ENCODE measurements at regions not wholly inside any gene's neighbourhood (a gene's known extent, or its start where the extent isn't known, plus 50 kb on each side); places are given as distances from the start of the nearest gene placed in this dataset.

GRCh38 chr4:186787536-186787935 lies 63.9 kb upstream of the FAT1 start:
- no peaks in the 10 kb centered on the region for H3K9me3 ChIP-seq
- H3K4me3 ChIP-seq = no peak overlapping the region
- no peak overlapping the region for H3K27ac ChIP-seq
- no peak for ATAC-seq (ENCODE audit: insufficient number of reproducible peaks, low FRiP score, low read depth)
- no peaks in the 10 kb centered on the region for H3K27me3 ChIP-seq (replicated peaks; ENCODE audit: insufficient read depth)
- DNase-seq (ENCODE audit: low spot score) = no peak
- H3K4me1 ChIP-seq (ENCODE audit: control insufficient read depth in 1 of 2, low read depth in 2 of 2) = peaks cover 0 to 5% of the 10 kb centered on the region in 2 donors
- no peaks in the 10 kb centered on the region for H3K36me3 ChIP-seq
- no peak for TF ChIP-seq CTCF (IDR thresholded peaks at IDR 0.05)

GRCh38 chr4:186789651-186790050 lies 66.0 kb upstream of the FAT1 start:
- ATAC-seq (ENCODE audit: insufficient number of reproducible peaks, low FRiP score, low read depth) (no peak), DNase-seq (ENCODE audit: low spot score) (no peak)
- peaks cover 0 to 5% of the 10 kb centered on the region in 2 donors for H3K4me1 ChIP-seq (ENCODE audit: control insufficient read depth in 1 of 2, low read depth in 2 of 2)
- H3K36me3 ChIP-seq = no peaks in the 10 kb centered on the region
- no peaks in the 10 kb centered on the region for H3K9me3 ChIP-seq
- no peaks in the 10 kb centered on the region for H3K27me3 ChIP-seq (replicated peaks; ENCODE audit: insufficient read depth)
- no peak for TF ChIP-seq CTCF (IDR thresholded peaks at IDR 0.05)
- no peak overlapping the region for H3K4me3 ChIP-seq
- no peak overlapping the region for H3K27ac ChIP-seq

- Histone ChIP-seq H3K4me1 (ENCODE audit: control insufficient read depth in 1 of 2, low read depth in 2 of 2) (peaks cover 0 to 5% of the 10 kb centered on the region in 2 donors), H3K36me3 (no peaks in the 10 kb centered on the region), H3K4me3 (no peak overlapping the region), H3K27me3 (replicated peaks; ENCODE audit: insufficient read depth) (no peaks in the 10 kb centered on the region), H3K9me3 (no peaks in the 10 kb centered on the region), H3K27ac (no peak overlapping the region)
- no peak for TF ChIP-seq CTCF (IDR thresholded peaks at IDR 0.05)
- ATAC-seq (ENCODE audit: insufficient number of reproducible peaks, low FRiP score, low read depth) = no peak
- DNase-seq (ENCODE audit: low spot score) = no peak
These were observed 67.0 kb upstream of the FAT1 start for GRCh38 chr4:186790630-186791029.

- H3K9me3 ChIP-seq = no peaks in the 10 kb centered on the region
- DNase-seq (ENCODE audit: low spot score) (no peak), ATAC-seq (ENCODE audit: insufficient number of reproducible peaks, low FRiP score, low read depth) (no peak)
- no peak overlapping the region for H3K4me3 ChIP-seq
- no peaks in the 10 kb centered on the region for H3K36me3 ChIP-seq
- H3K27ac ChIP-seq = no peak overlapping the region
- H3K27me3 ChIP-seq (replicated peaks; ENCODE audit: insufficient read depth) = no peaks in the 10 kb centered on the region
- no peak for TF ChIP-seq CTCF (IDR thresholded peaks at IDR 0.05)
- peaks cover 0 to 5% of the 10 kb centered on the region in 2 donors for H3K4me1 ChIP-seq (ENCODE audit: control insufficient read depth in 1 of 2, low read depth in 2 of 2)
These were observed 69.2 kb upstream of the FAT1 start for GRCh38 chr4:186792728-186793366.

GRCh38 chr4:186798951-186799659 lies 75.4 kb upstream of the FAT1 start:
- ATAC-seq (ENCODE audit: insufficient number of reproducible peaks, low FRiP score, low read depth) (no peak), DNase-seq (ENCODE audit: low spot score) (no peak)
- Histone ChIP-seq H3K9me3 (no peaks in the 10 kb centered on the region), H3K27ac (no peak overlapping the region), H3K4me1 (ENCODE audit: control insufficient read depth in 1 of 2, low read depth in 2 of 2) (no peaks in the 10 kb centered on the region), H3K36me3 (no peaks in the 10 kb centered on the region), H3K27me3 (replicated peaks; ENCODE audit: insufficient read depth) (no peaks in the 10 kb centered on the region), H3K4me3 (no peak overlapping the region)
- no peak for TF ChIP-seq CTCF (IDR thresholded peaks at IDR 0.05)

Data from thoracic aorta (tissue), 2 donors.